HG02571 (cell line): ENCODE measurements at regions not wholly inside any gene's neighbourhood (a gene's known extent, or its start where the extent isn't known, plus 50 kb on each side); places are given as distances from the start of the nearest gene placed in this dataset.

ENCODE experiments used
- ATAC-seq: cut with Tn5 transposase; IDR thresholded peaks from one replicate; pipeline ENCODE4 v1.9.1; 2021; ENCODE audit warnings: mild to moderate bottlenecking, moderate library complexity; ENCODE audit not compliant: unreplicated experiment

- ATAC-seq, result no peak
These were observed 180.2 kb upstream of the ZNF618 start for GRCh38 chr9:113695901-113696300.

DNA sequence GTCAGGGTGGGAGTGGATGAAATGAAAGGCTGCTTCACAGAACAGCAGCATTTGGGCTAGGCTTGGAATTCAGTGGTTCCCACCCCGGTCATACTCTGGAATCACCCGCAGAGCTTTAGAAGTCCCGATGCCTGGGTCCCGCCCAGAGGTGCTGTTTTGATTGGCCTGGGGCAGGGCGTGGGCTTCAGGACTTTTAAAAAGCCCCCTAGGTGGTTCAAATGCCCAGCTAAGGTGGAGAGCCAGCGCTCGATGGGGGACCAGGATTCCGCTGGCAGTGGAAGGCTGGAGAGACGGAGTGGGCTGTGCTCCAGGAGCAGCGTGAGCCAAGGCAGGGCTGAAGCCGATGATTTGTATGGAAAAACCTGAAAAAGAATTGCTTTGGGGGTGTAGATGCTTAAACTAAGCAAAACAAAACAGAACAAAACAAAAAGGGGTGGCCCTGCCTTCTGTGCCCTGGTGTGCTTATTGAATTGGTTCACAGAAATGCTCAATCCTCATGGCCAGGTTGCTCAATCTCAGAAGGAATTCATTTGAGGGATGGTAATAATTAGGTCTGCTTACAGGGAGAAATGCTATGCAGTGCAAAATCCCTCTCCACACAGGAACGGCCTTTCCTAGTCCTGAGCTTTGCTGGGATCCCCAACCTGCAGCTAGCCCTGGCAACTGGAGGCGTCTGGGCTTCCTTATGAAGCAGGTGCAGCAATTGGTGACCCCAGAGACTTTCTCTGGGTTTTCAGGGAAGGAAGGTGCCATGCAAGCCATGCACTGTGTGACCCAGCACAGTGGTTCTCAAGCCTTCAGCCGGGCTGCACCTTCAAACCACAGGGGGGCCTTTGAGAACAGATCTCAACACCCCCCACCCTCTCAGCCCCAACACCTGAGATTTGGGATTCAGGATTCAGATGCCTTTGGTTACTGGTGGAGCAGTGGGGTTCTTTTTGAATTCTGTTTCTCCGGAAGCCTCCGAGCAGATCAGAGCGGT, 174.0 kb upstream of the ZNF618 start:
- ATAC-seq, result no peak

- ATAC-seq, result no peak
These were observed 170.7 kb upstream of the ZNF618 start for GRCh38 chr9:113705306-113705927.

DNA sequence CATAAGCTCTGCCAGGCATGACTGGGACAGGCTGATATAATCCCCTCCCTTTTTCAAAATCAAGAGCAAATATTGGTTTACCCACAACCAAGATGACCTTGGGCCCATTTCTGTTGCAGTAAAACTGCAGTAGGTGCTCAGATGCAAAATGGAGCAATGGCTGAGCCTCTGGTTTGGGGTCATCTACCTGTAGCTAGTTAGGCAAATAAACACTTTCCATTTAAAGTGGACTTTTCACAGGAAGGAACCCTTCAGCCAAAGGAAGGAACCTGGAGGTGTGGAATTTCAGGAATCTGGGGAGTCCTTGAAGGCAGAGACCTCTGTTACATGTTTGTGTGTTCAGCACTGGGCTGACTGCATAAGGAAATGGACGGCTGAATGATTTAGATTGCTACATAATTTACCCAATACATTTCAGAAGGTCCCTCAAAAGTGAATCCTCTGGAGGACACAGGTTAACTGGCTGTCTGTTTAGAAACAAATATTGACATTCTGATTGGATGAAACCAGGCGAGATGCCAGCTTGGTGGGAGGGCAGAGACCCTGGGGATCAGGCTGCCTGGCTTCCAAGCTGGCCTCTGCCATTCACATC, 170.1 kb upstream of the ZNF618 start:
- no peak for ATAC-seq

DNA sequence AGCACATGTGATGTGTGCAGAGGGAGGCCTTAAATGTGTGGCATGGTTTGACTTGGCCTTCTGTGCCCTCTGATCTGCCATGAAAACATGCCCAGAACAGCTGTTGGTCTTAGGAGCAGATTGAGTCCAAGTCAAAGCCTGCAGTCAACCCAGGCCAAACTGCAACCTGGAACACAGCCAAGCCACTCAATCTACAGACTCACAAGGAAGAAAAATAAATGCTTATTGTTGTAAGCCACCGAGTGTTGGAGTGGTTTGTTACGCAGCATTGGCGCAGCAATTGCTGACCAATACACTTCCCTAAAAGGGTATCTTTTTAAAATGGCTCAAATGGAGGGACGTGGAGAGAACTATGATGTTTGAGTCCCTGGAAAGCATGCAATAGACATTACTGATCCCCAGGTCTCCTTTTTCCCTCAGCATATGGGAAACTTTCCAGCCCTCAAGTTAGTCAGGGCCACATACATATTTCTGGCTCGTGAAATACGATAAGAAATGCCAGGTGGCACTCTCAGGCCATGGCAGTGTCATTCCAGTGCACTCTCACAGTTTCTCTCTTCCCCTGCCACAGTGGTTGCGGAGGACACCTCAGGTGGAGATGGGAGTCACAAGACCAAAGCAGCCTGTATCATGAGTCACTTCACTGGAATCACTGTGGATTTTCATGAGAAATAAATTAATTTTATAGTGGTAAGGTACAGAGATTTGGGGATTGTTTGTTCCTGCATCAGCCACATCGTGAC, 168.0 kb upstream of the ZNF618 start:
- ATAC-seq, result no peak

- no peak for ATAC-seq
These were observed 167.0 kb upstream of the ZNF618 start for GRCh38 chr9:113708821-113709713.

- ATAC-seq, result no peak
These were observed 166.4 kb upstream of the ZNF618 start for GRCh38 chr9:113709721-113710120.

GRCh38 chr9:113711251-113711650, 164.9 kb upstream of the ZNF618 start:
- ATAC-seq, result no peak

DNA sequence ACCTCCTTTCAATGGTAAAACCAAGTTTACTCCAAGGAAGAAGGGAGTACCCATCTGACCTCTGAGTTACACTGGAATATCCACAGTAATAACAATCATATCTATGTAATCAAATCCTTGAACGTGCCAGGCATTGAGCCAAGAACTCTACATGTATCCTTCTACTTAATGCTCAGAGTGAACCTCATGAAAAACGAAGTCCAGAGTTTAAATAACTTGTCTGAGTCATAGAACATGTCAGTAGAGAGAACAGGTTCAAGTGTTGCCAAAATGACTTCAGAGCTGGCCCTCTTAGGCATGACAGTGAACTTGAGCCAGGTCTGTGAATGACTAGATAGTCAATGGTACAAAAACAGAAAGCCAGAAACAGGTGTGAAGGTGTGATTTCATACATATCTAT, 164.1 kb upstream of the ZNF618 start:
- ATAC-seq, result no peak

- no peak for ATAC-seq
These were observed 161.0 kb upstream of the ZNF618 start for GRCh38 chr9:113715086-113715485.

GRCh38 chr9:113719919-113720318, 156.2 kb upstream of the ZNF618 start:
- ATAC-seq, result no peak

DNA sequence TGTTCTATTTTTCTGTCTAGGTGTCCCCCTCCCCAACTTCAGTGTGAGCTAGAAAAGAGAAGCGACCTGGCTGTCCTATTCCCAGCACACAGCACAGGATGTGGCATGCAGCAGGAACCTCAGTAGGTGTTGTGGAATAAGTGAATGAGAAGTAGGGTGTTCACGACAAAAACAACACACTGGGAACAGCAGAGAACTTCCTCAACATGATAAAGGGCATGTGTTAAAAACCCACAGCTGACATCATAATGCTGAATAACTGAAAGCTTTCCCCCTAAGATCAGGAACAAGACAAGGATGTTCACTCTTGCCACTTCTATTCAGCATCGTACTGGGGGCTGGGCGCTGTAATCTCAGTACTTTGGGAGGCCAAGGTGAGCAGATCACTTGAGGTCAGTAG, 155.6 kb upstream of the ZNF618 start:
- no peak for ATAC-seq

DNA sequence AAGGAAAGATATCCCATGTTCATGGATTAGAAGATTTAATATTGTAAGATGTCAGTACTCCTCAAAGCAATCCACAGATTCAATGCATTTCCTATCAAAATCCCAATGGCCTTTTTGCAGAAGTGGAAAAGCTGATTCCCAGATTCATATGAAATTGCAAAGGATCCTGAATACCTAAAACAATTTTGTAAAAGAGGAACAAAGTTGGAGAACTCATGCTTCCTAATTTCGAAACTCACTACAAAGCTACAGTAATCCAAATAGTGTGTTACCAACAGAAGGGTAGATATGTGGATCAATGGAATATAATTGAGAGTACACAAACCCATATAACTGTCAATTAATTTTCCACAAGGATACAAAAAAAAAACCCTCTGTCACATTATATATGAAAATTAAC, 154.3 kb upstream of the ZNF618 start:
- no peak for ATAC-seq

GRCh38 chr9:113724202-113724601, 151.9 kb upstream of the ZNF618 start:
- ATAC-seq, result no peak

- no peak for ATAC-seq
These were observed 147.1 kb upstream of the ZNF618 start for GRCh38 chr9:113728989-113729388.

DNA sequence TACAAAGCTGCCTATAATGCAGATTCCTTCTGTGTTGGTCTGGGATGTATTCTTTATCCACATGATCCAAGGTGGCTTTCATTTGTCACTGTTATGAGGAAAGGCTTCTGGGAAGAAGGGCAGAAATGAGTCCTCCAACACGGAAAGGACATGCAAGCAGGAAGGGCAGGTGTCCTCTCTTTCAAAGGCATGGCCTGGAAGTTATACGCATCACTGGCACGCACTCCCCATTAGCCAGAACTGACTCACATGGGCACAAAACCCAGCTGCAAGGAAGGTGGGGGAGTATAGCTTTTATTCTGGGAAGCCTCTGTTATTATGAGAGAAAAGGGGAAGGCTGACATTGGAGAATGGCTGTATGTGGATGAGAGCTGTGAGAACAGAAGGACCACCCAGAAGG, 141.3 kb upstream of the ZNF618 start:
- no peak for ATAC-seq

DNA sequence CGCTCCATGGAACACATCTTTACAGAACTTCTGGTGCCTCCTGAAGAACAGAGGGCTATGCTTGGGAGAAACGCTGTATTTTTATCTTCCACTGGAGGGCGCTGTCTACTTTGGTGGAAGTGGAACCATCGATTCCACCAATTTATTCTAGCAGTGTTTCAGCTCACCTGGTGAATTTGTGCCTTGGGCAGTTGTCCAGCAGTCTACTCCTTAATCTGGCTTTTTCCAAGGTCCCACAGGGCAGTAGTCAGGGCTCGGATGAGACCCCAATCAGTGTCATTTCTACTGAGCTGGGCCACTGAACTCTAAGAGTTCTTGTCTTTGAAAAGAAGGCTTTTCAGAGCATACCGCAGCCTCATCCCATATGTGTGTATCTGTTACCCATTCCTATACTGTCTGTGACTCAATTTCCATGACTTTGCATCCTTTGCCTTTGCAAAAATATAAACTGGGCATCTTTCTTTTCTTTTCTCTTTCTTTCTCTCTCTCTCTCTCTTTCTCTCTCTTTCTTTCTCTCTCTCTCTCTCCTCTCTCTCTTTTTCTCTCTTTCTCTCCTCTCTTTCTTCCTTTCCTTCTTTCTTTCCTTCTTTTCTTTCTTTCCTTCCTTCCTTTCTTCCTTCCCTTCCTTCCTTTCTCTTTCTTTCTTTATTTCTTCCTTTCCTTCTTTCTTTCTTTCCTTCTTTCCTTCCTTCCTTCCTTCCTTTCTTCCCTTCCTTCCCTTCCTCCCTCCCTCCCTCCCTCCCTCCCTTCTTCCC, 138.4 kb upstream of the ZNF618 start:
- no peak for ATAC-seq

DNA sequence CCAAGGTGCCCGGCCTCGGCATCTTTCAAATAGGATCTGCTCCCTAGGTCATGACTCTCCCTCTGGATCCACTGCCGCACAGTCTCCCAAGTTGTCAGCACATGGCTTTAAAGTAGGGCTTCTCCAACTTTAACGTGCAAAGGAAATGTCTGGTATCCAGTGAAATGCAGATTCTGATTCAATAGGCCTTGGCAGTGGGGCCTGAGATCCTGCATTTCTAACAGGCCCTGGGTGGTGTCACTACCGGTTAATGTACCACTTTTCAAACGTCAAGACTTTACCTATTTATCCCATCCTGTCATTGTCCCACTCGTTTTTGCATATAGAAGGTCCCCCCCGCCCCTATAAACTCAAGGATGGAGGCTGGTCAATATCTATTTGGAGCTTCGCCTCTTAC, 137.6 kb upstream of the ZNF618 start:
- no peak for ATAC-seq

DNA sequence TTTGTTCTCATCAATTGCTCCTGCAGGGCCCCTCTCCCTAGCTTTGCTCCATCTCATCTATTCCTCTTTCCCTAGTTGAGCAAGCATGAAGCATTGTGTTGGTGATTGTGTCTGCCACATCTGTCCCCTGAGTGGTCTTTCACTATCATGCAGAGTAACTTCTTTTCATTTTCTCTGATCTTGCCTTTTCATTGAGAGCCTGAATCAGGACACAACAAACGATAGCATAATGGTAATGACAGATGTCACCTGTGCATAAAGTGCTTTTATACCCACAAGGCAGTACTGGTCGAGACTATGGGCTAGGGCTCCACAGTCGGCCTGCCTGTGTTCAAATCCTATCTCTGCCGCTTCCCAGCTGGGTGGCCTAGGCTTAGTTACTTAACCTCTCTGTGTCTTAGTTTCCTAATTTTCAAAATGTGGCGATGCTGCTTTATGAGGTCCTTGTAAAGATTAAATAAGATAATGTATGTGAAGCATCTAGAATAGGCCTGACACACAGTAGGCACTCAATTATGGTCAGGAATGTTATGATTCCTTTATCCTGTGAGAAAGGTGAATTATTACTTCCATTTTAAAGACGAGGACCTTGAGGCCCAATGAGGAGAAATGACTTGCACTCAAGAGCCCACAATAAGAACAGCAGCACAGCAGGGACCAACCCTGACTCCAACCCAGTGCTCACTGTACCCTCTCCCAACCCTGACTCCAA, 137.1 kb upstream of the ZNF618 start:
- ATAC-seq, result no peak
